ELR (cell line): ENCODE measurements at regions not wholly inside any gene's neighbourhood (a gene's known extent, or its start where the extent isn't known, plus 50 kb on each side); places are given as distances from the start of the nearest gene placed in this dataset.
A peak's percentile ranks its signal among the peaks of the same experiment; 100 is the strongest.
"Not testable (repeated sequence)": the region's sequence is repeated elsewhere in the genome, so short reads cannot be mapped to it uniquely, and the experiment has no call there.

ENCODE experiments used
- DNase-seq: peaks from one replicate; pipeline ENCODE4 v3.0.0-alpha.2; 2015; ENCODE audit warnings: low read depth

GRCh38 chr18:40133253-40133652 is 1821.8 kb upstream of the PIK3C3 start:
- DNase-seq, result no peak

GRCh38 chr18:40132438-40132837 is 1822.6 kb upstream of the PIK3C3 start:
- DNase-seq, result not testable (repeated sequence)

- peak; percentile 39 for DNase-seq
Measured at GRCh38 chr18:40124107-40124506, 1830.9 kb upstream of the PIK3C3 start.

GRCh38 chr18:40120796-40121391 is 1834.1 kb upstream of the PIK3C3 start:
- DNase-seq, result no peak

GRCh38 chr18:40120356-40120755 is 1834.7 kb upstream of the PIK3C3 start:
- DNase-seq, result no peak

- not testable (repeated sequence) for DNase-seq
Measured at GRCh38 chr18:40119581-40119980, 1835.5 kb upstream of the PIK3C3 start.

GRCh38 chr18:40110455-40110854 is 1844.6 kb upstream of the PIK3C3 start:
- DNase-seq, result no peak

- no peak for DNase-seq
Measured at GRCh38 chr18:40109252-40110049, 1845.6 kb upstream of the PIK3C3 start.

- no peak for DNase-seq
Measured at GRCh38 chr18:40108596-40108995, 1846.4 kb upstream of the PIK3C3 start.

GRCh38 chr18:40102903-40103302 is 1852.1 kb upstream of the PIK3C3 start:
- no peak for DNase-seq

- no peak for DNase-seq
Measured at GRCh38 chr18:40099641-40100040, 1855.4 kb upstream of the PIK3C3 start.

GRCh38 chr18:40096675-40097074 is 1858.4 kb upstream of the PIK3C3 start:
- no peak for DNase-seq

GRCh38 chr18:40094441-40094840 is 1860.6 kb upstream of the PIK3C3 start:
- no peak for DNase-seq

GRCh38 chr18:40088130-40088529 is 1866.9 kb upstream of the PIK3C3 start:
- DNase-seq, result no peak

- DNase-seq, result no peak
Measured at GRCh38 chr18:40079786-40080185, 1875.2 kb upstream of the PIK3C3 start.

GRCh38 chr18:40075616-40076015 is 1879.4 kb upstream of the PIK3C3 start:
- no peak for DNase-seq

- DNase-seq, result no peak
Measured at GRCh38 chr18:40072761-40073160, 1882.3 kb upstream of the PIK3C3 start.

GRCh38 chr18:40066368-40066767 is 1888.7 kb upstream of the PIK3C3 start:
- no peak for DNase-seq

- DNase-seq, result no peak
Measured at GRCh38 chr18:40063488-40063887, 1891.5 kb upstream of the PIK3C3 start.

- no peak for DNase-seq
Measured at GRCh38 chr18:40061086-40061485, 1893.9 kb upstream of the PIK3C3 start.

- no peak for DNase-seq
Measured at GRCh38 chr18:40060562-40060961, 1894.5 kb upstream of the PIK3C3 start.

GRCh38 chr18:40058811-40059570 is 1896.0 kb upstream of the PIK3C3 start:
- no peak for DNase-seq

- no peak for DNase-seq
Measured at GRCh38 chr18:40056079-40056692, 1898.8 kb upstream of the PIK3C3 start.
